Fibroblast of skin of left quadriceps (primary cell): ENCODE measurements at regions not wholly inside any gene's neighbourhood (a gene's known extent, or its start where the extent isn't known, plus 50 kb on each side); places are given as distances from the start of the nearest gene placed in this dataset.
"Not testable (repeated sequence)": the region's sequence is repeated elsewhere in the genome, so short reads cannot be mapped to it uniquely, and the experiment has no call there.

ENCODE experiments used
- DNase-seq, 2 experiments: peaks; one replicate each; pipeline ENCODE4 v3.0.0-alpha.2; 2013; ENCODE audit warnings: low read depth in 2 of 2

GRCh38 chr3:109656225-109656624 lies 318.9 kb upstream of the DPPA4 start:
- no peak for DNase-seq

DNA sequence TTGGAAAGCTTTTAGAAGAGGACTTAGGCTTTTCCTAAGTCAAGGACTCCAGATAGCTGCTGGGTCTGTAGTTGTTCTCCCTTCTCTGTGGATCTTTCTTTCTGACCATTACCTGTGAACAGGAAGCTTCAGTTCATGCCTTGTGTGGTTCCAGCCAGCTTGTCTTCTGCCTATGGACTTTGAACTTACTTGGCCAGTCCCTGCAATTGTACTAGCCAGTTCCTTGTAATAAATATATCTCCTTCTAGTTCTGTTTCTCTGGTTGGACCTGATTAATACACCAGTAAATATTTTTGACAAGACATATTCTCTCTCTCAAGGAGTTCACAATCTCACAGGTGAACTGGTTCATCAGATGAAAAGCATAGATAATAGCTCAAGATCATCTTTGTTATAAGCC lies 341.3 kb upstream of the DPPA4 start:
- DNase-seq = no peak

DNA sequence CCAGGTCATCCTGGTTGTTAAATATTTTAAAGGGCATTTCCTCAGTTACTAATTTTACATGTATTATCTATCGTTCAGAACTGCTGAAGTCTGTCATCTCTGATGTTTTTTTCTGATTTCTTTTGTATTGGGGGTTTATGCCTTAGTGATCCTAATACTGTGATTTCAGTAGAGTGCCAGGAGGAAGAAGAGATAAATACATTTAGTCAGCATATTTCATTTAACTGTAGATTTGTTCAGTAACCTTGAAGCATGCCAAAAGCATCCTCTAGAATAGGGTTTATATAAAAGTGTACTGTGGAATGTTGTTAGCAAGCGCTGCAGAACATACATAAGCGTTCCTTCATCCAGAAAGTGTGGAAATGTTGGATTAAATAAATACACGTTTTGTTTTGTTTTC lies 342.3 kb upstream of the DPPA4 start:
- DNase-seq = no peak

GRCh38 chr3:109683746-109684145 lies 346.4 kb upstream of the DPPA4 start:
- DNase-seq = no peak

DNA sequence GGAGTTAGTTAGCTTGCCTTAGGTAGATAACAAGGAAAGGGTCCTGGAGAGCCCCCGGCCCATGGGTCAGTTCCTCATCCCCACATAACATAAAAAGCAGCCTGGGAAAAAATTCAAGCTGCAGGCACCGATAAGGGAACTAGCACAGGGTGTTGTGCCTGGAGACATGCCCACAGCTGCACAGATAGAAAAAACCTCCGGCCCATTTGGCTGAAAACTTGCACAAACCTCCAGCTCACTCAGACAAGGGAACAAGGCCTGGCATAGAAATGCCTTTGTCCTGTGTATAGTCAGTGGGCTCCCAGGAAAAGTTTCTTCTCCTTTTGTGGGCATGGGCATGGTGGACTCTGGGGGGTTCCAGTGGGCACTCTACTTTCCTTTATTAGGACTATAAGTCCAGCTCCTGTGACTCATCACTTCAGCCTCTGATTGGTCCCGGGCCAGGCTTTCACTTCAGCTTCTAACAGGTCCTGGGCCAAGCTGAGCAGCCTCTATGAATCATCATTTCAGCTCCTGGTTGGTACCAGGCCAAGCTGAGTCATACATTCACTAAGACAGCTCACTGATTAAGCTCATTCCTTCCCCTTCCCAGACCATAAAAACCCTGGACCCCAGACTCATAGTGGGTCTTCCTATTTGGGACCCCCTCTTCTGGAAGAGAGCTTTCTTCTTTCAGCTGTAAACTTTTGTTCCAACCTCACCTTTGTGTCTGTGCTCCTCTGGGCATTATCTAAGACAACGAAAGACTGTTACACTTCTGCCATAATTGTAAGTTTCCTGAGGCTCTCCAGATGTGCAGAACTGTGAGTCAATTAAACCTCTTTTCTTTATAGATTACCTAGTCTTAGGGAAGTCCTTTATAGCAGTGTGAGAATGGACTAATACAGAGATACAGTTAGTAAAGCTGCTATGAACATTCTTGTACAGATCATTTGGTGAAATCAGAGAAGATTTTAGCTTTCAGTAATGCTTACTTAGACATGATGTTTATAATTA lies 348.0 kb upstream of the DPPA4 start:
- DNase-seq = peak; percentile 91

DNA sequence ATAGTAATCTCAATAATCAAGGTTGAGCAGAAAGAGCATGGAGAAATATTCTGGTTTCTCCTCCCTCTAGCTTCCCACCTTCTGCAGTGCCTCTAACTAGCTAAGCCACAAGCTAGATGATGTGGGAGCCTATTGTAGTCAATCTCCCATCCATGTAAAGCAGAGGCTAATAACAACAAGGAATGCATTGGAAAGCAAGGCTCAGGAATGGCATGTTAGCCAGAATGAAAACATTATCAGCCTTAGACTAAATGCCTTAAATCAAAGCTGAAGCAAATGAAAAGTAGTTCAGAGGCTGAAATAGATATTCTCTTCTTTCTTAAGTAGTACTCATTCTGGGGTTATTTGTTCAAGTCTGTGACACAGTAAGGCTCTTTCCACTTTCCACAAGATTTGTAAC lies 350.3 kb upstream of the DPPA4 start:
- DNase-seq = no peak

DNA sequence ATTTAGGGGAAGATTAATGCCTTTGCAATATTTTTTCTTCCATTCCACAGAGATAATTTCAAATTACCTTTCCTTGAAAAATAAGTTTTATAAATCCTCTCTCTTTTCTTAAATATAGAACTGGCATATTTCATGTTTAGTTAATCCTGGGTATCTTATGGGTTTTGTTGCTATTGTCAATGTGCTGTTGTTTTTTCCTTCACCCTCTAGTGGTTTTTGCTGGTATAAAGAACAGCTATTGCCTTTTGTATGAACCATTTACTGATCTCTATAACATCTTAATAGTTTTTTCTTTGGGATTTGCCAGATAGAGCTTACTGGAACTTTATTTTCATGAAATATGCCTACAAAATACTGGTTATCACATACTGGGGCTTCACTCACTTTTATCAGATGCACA lies 359.6 kb upstream of the DPPA4 start:
- no peak for DNase-seq

GRCh38 chr3:109702252-109702651 lies 364.9 kb upstream of the DPPA4 start:
- no peak for DNase-seq

DNA sequence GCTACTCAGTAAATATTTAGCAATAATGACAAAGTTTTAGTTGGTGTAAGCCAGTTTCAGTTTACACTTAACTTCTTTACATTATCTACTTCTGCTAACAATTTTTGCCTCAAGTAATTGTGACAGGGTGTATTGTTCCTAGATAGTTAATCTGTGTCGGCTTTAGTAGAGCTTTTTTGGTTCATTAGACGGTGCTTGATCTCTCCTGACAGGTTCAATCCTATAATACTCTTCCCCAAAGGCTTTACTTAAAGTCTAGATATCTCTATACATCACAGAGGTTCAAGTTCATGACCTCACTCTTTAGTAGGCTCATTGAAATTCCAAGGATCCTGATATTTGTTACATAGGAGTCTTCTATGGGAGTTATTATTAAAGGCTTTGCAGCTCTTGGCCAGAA lies 365.6 kb upstream of the DPPA4 start:
- DNase-seq = no peak

- DNase-seq = not testable (repeated sequence)
Observed at GRCh38 chr3:109705133-109705532, 367.8 kb upstream of the DPPA4 start.

DNA sequence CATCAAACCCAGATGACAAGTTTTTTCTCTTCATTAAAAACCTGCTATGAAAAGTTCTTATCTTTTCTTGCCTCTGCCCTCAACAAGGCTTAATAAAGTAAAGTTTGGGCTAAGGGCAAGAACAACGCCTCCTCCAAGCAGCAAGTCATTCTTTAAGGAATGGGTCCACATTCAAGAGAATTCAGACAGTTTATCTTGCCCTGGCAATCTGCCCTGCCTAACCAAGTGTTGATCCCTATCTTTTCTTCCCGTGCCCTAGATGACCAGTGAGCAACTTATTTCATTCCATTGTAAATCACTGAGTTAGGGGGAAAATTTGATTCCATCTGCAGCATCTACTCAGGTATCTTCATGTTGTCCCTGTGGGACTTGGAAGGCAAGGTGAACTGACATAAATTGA lies 370.3 kb upstream of the DPPA4 start:
- DNase-seq = no peak

GRCh38 chr3:109713288-109713687 lies 375.9 kb upstream of the DPPA4 start:
- DNase-seq = no peak

- no peak for DNase-seq
Observed at GRCh38 chr3:109715707-109716106, 378.4 kb upstream of the DPPA4 start.

DNA sequence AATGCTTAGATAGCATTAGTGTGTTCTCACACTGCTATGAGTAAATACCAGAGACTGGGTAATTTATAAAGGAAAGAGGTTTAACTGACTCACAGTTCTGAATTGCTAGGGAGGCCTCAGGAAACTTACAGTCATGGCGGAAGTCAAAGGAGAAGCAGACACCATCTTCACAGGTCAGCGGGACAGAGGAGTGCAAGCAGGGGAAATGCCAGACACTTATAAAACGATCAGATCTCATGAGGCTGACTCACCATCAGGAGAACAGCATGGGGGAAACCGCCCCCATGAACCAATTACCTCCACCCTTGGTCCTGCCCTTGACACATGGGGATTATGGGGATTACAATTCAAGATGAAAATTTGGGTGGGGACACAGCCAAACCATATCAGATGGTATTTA lies 381.5 kb upstream of the DPPA4 start:
- DNase-seq = no peak

- no peak for DNase-seq
Observed at GRCh38 chr3:109728861-109729494, 391.6 kb upstream of the DPPA4 start.

- DNase-seq = peak; percentile 15 to 24
Observed at GRCh38 chr3:109731639-109732473, 394.5 kb upstream of the DPPA4 start.

- no peak for DNase-seq
Observed at GRCh38 chr3:109743981-109744380, 406.6 kb upstream of the DPPA4 start.

DNA sequence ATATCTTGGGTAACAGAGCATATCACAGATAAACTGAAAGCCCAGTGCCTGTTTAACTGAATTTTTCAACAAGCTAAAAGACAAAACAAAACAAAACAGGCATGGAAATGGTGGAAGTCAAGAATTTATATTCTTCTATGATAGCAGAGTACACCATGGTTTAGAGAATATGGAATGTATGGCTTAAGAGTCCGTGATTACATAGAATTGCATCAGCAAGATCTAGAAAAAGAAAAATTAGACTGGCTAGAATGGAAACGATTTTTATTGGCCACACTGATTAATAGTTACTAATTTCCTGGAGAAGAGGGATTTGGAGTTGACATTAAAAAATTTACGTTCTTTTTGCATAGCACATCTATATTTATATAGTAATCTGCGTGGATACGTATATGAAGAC lies 435.2 kb upstream of the DPPA4 start:
- no peak for DNase-seq

- no peak for DNase-seq
Observed at GRCh38 chr3:109774108-109774507, 436.8 kb upstream of the DPPA4 start.

- no peak for DNase-seq
Observed at GRCh38 chr3:109784285-109784684, 446.9 kb upstream of the DPPA4 start.

- DNase-seq = no peak
Observed at GRCh38 chr3:109784852-109785631, 447.7 kb upstream of the DPPA4 start.
